Large intestine (tissue), 3 donors: ENCODE measurements at regions not wholly inside any gene's neighbourhood (a gene's known extent, or its start where the extent isn't known, plus 50 kb on each side); places are given as distances from the start of the nearest gene placed in this dataset.

Experiments
- DNase-seq, 2 donors: peaks; one replicate each; pipeline versions ENCODE4 v3.0.0 to v3.0.0-alpha.2; 2013
- H3K27ac ChIP-seq: one replicate; pipeline ENCODE4 v1.5.1; 2013; ENCODE audit warnings: low read length
- H3K27me3 ChIP-seq: 2 replicates; pipeline ENCODE4 v1.6.1; 2013; ENCODE audit warnings: low read length; ENCODE audit not compliant: control insufficient read depth, insufficient read depth
- H3K36me3 ChIP-seq: 2 replicates; pipeline ENCODE4 v1.6.1; 2013; ENCODE audit warnings: low read length; ENCODE audit not compliant: control insufficient read depth, insufficient read depth
- H3K4me1 ChIP-seq: one replicate; pipeline ENCODE4 v1.6.1; 2013; ENCODE audit warnings: low read length; ENCODE audit not compliant: control insufficient read depth, insufficient read depth
- H3K4me3 ChIP-seq: one replicate; pipeline ENCODE4 v1.5.1; 2013; ENCODE audit warnings: low read length
- H3K9me3 ChIP-seq: one replicate; pipeline ENCODE4 v1.6.1; 2013; ENCODE audit warnings: mild to moderate bottlenecking, low read depth, low read length, moderate library complexity; ENCODE audit not compliant: control insufficient read depth
- WGBS: methylation state at CpG from one replicate; pipeline ENCODE4 v1.1.5; 2013; ENCODE audit warnings: low lambda C conversion rate; ENCODE audit not compliant: insufficient coverage; 5-methylcytosine and 5-hydroxymethylcytosine counted together

- no peaks in the 10 kb centered on the region for H3K4me1 ChIP-seq
- 80% methylated on average over 1 of the region's 8 CpGs for WGBS
- no peaks in the 10 kb centered on the region for H3K9me3 ChIP-seq
- DNase-seq, result no peak
- no peak overlapping the region for H3K27ac ChIP-seq
- H3K36me3 ChIP-seq, result no peaks in the 10 kb centered on the region
- H3K27me3 ChIP-seq, result no peaks in the 10 kb centered on the region
- H3K4me3 ChIP-seq, result no peak overlapping the region
Observed at GRCh38 chr1:79133774-79134364, 127.3 kb upstream of the ADGRL4 start.

GRCh38 chr1:79131626-79132025 is 125.1 kb upstream of the ADGRL4 start:
- Histone ChIP-seq H3K36me3 (no peaks in the 10 kb centered on the region), H3K9me3 (no peaks in the 10 kb centered on the region), H3K4me1 (no peaks in the 10 kb centered on the region), H3K27me3 (no peaks in the 10 kb centered on the region), H3K4me3 (no peak overlapping the region), H3K27ac (no peak overlapping the region)
- 78% methylated on average over 3 of the region's 3 CpGs for WGBS
- no peak for DNase-seq

DNA sequence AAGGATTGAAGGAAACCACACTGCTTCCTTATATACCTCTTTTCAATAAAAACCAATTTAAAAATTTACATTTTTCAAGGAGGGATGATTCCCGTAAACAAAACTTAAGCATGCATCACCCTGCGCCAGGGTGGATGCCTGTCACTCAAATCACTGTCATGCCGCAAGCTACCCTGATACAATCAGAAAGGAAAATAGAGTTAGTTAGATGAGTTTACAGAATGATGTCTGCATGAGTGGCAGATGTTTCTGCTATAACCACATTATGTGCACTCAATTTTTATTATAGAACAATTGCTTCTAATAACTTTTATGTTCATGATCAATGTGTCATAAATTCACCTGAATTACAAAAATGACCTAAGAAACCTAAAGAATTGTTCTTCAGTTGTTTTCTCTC is 123.4 kb upstream of the ADGRL4 start:
- Histone ChIP-seq H3K36me3 (no peaks in the 10 kb centered on the region), H3K4me1 (no peaks in the 10 kb centered on the region), H3K27me3 (no peaks in the 10 kb centered on the region), H3K27ac (no peak overlapping the region), H3K9me3 (no peaks in the 10 kb centered on the region), H3K4me3 (no peak overlapping the region)
- DNase-seq, result no peak
- 100% methylated on average over 1 of the region's 3 CpGs for WGBS

- WGBS, result 83% methylated on average over 2 of the region's 3 CpGs
- no peak overlapping the region for H3K4me3 ChIP-seq
- no peaks in the 10 kb centered on the region for H3K4me1 ChIP-seq
- no peaks in the 10 kb centered on the region for H3K27me3 ChIP-seq
- DNase-seq, result no peak
- H3K9me3 ChIP-seq, result no peaks in the 10 kb centered on the region
- no peaks in the 10 kb centered on the region for H3K36me3 ChIP-seq
- H3K27ac ChIP-seq, result no peak overlapping the region
Observed at GRCh38 chr1:79128722-79129121, 122.2 kb upstream of the ADGRL4 start.

- H3K27me3 ChIP-seq, result no peaks in the 10 kb centered on the region
- DNase-seq, result no peak
- H3K36me3 ChIP-seq, result no peaks in the 10 kb centered on the region
- H3K9me3 ChIP-seq, result no peaks in the 10 kb centered on the region
- WGBS, result no CpG with 5 or more reads among the region's 5 CpGs
- no peak overlapping the region for H3K27ac ChIP-seq
- H3K4me3 ChIP-seq, result no peak overlapping the region
- no peaks in the 10 kb centered on the region for H3K4me1 ChIP-seq
Observed at GRCh38 chr1:79124756-79125155, 118.2 kb upstream of the ADGRL4 start.

GRCh38 chr1:79122521-79122920 is 116.0 kb upstream of the ADGRL4 start:
- Histone ChIP-seq H3K27ac (no peak overlapping the region), H3K36me3 (no peaks in the 10 kb centered on the region), H3K4me3 (no peak overlapping the region), H3K4me1 (no peaks in the 10 kb centered on the region), H3K9me3 (no peaks in the 10 kb centered on the region), H3K27me3 (no peaks in the 10 kb centered on the region)
- WGBS, result no CpG with 5 or more reads among the region's 1 CpG
- DNase-seq, result no peak

DNA sequence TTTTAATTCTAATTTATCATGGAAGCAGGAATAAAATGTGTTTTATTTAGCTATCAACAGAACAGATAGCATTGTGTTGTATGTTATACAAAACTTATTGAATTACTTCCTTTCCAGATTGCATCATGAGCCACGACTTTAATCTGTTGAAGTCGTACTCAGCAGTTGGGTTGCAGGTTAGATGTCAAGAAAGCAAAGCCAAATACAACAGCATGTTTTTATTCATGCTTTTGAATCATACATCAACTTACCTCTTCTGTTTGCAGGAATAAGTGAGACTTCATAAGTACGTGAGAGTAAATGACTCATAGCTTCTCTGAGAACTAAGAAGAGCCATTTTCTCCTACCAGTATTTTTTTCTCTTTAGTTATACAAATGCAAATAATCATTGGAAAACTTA is 110.8 kb upstream of the ADGRL4 start:
- no CpG with 5 or more reads among the region's 3 CpGs for WGBS
- H3K27ac ChIP-seq, result no peak overlapping the region
- no peaks in the 10 kb centered on the region for H3K4me1 ChIP-seq
- no peaks in the 10 kb centered on the region for H3K27me3 ChIP-seq
- no peaks in the 10 kb centered on the region for H3K36me3 ChIP-seq
- DNase-seq, result no peak
- no peak overlapping the region for H3K4me3 ChIP-seq
- no peaks in the 10 kb centered on the region for H3K9me3 ChIP-seq

GRCh38 chr1:79113836-79114235 is 107.3 kb upstream of the ADGRL4 start:
- no peaks in the 10 kb centered on the region for H3K36me3 ChIP-seq
- WGBS, result 52% methylated on average over 2 of the region's 5 CpGs
- DNase-seq, result no peak
- H3K27me3 ChIP-seq, result no peaks in the 10 kb centered on the region
- no peak overlapping the region for H3K4me3 ChIP-seq
- no peak overlapping the region for H3K27ac ChIP-seq
- H3K9me3 ChIP-seq, result no peaks in the 10 kb centered on the region
- no peaks in the 10 kb centered on the region for H3K4me1 ChIP-seq

DNA sequence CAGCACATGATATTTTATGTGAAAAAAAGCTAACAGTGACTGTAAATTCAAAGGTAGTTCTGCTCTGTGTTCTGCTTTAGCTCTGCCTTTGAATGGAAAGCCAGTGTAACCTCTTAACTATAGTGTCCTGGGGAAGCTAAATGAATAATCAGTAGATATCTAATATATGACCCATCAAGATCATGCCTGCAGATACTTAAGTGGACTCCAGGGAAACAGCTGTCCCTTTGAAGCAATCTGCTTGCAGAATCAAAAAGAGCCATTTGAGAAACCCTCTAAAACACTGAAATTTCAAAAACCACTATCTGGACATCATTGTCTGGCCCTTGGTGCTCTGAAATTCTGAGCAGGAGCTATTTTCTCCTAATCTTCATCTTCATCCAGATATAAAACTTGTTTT is 104.2 kb upstream of the ADGRL4 start:
- Histone ChIP-seq H3K4me1 (no peaks in the 10 kb centered on the region), H3K4me3 (no peak overlapping the region)
- DNase-seq, result no peak

GRCh38 chr1:79109445-79109844 is 102.9 kb upstream of the ADGRL4 start:
- no peak for DNase-seq
- no peak overlapping the region for H3K27ac ChIP-seq
- H3K27me3 ChIP-seq, result no peaks in the 10 kb centered on the region
- no CpG with 5 or more reads among the region's 1 CpG for WGBS
- no peaks in the 10 kb centered on the region for H3K36me3 ChIP-seq
- H3K4me3 ChIP-seq, result no peak overlapping the region
- no peaks in the 10 kb centered on the region for H3K9me3 ChIP-seq
- H3K4me1 ChIP-seq, result no peaks in the 10 kb centered on the region

More for the DNA sequence above, 104.2 kb upstream of the ADGRL4 start:
- Histone ChIP-seq H3K36me3 (no peaks in the 10 kb centered on the region), H3K9me3 (no peaks in the 10 kb centered on the region), H3K27ac (no peak overlapping the region), H3K27me3 (no peaks in the 10 kb centered on the region)

DNA sequence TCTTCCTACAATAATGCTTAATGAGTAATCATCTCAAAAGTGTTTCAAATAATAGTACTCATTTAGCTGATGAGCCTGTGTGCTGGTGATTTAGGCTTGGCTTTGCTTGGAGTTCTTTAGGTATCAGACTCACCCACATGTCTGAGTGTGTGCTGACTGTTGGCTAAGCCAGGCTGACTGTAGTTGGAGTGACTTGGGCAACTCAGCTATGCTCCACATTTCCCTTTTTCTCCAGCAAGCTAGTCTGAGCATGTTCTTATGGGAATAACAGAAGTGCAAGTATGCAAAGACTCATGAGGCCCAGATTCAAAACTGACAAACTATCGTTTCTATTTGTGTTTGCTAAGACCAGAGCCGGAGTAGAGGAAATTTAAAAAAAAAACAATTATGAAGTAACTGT is 99.0 kb upstream of the ADGRL4 start:
- WGBS, result 80% methylated on average over 1 of the region's 2 CpGs
- Histone ChIP-seq H3K4me1 (no peaks in the 10 kb centered on the region), H3K27me3 (no peaks in the 10 kb centered on the region), H3K9me3 (no peaks in the 10 kb centered on the region), H3K36me3 (no peaks in the 10 kb centered on the region), H3K27ac (no peak overlapping the region), H3K4me3 (no peak overlapping the region)
- no peak for DNase-seq
